ENCODE measurements at regions not wholly inside any gene's neighbourhood (a gene's known extent, or its start where the extent isn't known, plus 50 kb on each side); places are given as distances from the start of the nearest gene placed in this dataset.

GRCh38 chr2:144705328-144706245 is 185.7 kb upstream of the ZEB2 start:
- DNase-seq = no peak

- DNase-seq = no peak
Measured at GRCh38 chr2:144704709-144705095, 184.8 kb upstream of the ZEB2 start.

GRCh38 chr2:144703852-144704708 is 184.2 kb upstream of the ZEB2 start:
- no peak for DNase-seq

- DNase-seq = no peak
Measured at GRCh38 chr2:144702051-144702450, 182.1 kb upstream of the ZEB2 start.

GRCh38 chr2:144701259-144701658 is 181.3 kb upstream of the ZEB2 start:
- no peak for DNase-seq

GRCh38 chr2:144698156-144698555 is 178.2 kb upstream of the ZEB2 start:
- DNase-seq = no peak

GRCh38 chr2:144695657-144696056 is 175.7 kb upstream of the ZEB2 start:
- DNase-seq = no peak

GRCh38 chr2:144694456-144694855 is 174.5 kb upstream of the ZEB2 start:
- DNase-seq = no peak

- no peak for DNase-seq
Measured at GRCh38 chr2:144693179-144693578, 173.3 kb upstream of the ZEB2 start.

GRCh38 chr2:144692661-144693060 is 172.7 kb upstream of the ZEB2 start:
- DNase-seq = no peak

GRCh38 chr2:144690771-144691170 is 170.9 kb upstream of the ZEB2 start:
- no peak for DNase-seq

- DNase-seq = no peak
Measured at GRCh38 chr2:144686518-144687215, 166.7 kb upstream of the ZEB2 start.

- DNase-seq = no peak
Measured at GRCh38 chr2:144683966-144684365, 164.0 kb upstream of the ZEB2 start.

- no peak for DNase-seq
Measured at GRCh38 chr2:144683107-144683753, 163.3 kb upstream of the ZEB2 start.

- DNase-seq = no peak
Measured at GRCh38 chr2:144682248-144682647, 162.3 kb upstream of the ZEB2 start.

- no peak for DNase-seq
Measured at GRCh38 chr2:144681389-144681788, 161.5 kb upstream of the ZEB2 start.

- no peak for DNase-seq
Measured at GRCh38 chr2:144679942-144680341, 160.0 kb upstream of the ZEB2 start.

GRCh38 chr2:144678736-144679135 is 158.8 kb upstream of the ZEB2 start:
- DNase-seq = no peak

- DNase-seq = no peak
Measured at GRCh38 chr2:144675731-144676130, 155.8 kb upstream of the ZEB2 start.

GRCh38 chr2:144675331-144675730 is 155.4 kb upstream of the ZEB2 start:
- no peak for DNase-seq

- no peak for DNase-seq
Measured at GRCh38 chr2:144674071-144674470, 154.2 kb upstream of the ZEB2 start.

GRCh38 chr2:144673456-144673855 is 153.5 kb upstream of the ZEB2 start:
- DNase-seq = no peak
